MM.1S (cell line): ENCODE measurements at regions not wholly inside any gene's neighbourhood (a gene's known extent, or its start where the extent isn't known, plus 50 kb on each side); places are given as distances from the start of the nearest gene placed in this dataset.

Source experiments
- EZH2 ChIP-seq: fragments of 300-600 bp; sonication (generic); optimal IDR thresholded peaks from 2 replicates; pipeline ENCODE3; 2017; ENCODE audit warnings: low read depth, mild to moderate bottlenecking, antibody characterized with exemption, low read length, mixed read lengths
- EZH2phosphoT487 ChIP-seq: fragments of 300-600 bp; sonication (generic); IDR thresholded peaks from 2 replicates; pipeline ENCODE4 v1.6.1; 2018; ENCODE audit warnings: antibody characterized with exemption, low read length
- TF ChIP-seq, protein P1 (sequence below): fragments of 300-600 bp; sonication (generic); IDR thresholded peaks from 2 replicates; pipeline ENCODE4 v1.5.1; 2016; ENCODE audit warnings: antibody characterized with exemption, low read length, mixed read lengths

DNA sequence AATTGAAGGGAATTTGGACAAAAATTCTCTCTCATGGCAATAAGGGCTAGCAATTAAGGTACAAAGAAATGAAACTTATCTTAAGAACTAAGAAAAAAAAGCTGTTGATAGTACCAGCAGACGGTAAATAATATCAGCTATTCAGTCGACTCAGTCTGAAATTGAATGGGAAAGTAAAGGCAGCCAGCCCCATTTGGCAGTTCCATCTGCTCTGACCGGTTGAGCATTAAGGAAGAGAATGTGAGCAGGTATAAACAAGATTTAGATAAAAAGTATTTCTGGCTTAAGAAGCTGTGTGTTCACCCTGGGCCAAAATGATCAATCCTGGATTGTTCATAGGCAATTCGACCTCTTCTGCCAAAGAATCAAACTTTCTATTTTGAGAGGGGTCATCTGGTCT is 154.6 kb upstream of the NPVF start:
- TF ChIP-seq, protein P1, sequence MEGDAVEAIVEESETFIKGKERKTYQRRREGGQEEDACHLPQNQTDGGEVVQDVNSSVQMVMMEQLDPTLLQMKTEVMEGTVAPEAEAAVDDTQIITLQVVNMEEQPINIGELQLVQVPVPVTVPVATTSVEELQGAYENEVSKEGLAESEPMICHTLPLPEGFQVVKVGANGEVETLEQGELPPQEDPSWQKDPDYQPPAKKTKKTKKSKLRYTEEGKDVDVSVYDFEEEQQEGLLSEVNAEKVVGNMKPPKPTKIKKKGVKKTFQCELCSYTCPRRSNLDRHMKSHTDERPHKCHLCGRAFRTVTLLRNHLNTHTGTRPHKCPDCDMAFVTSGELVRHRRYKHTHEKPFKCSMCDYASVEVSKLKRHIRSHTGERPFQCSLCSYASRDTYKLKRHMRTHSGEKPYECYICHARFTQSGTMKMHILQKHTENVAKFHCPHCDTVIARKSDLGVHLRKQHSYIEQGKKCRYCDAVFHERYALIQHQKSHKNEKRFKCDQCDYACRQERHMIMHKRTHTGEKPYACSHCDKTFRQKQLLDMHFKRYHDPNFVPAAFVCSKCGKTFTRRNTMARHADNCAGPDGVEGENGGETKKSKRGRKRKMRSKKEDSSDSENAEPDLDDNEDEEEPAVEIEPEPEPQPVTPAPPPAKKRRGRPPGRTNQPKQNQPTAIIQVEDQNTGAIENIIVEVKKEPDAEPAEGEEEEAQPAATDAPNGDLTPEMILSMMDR, result no peak
- TF ChIP-seq EZH2 (no peak), EZH2phosphoT487 (no peak)
